ENCODE measurements at regions not wholly inside any gene's neighbourhood (a gene's known extent, or its start where the extent isn't known, plus 50 kb on each side); places are given as distances from the start of the nearest gene placed in this dataset.
"Not testable (repeated sequence)": the region's sequence is repeated elsewhere in the genome, so short reads cannot be mapped to it uniquely, and the experiment has no call there.

DNA sequence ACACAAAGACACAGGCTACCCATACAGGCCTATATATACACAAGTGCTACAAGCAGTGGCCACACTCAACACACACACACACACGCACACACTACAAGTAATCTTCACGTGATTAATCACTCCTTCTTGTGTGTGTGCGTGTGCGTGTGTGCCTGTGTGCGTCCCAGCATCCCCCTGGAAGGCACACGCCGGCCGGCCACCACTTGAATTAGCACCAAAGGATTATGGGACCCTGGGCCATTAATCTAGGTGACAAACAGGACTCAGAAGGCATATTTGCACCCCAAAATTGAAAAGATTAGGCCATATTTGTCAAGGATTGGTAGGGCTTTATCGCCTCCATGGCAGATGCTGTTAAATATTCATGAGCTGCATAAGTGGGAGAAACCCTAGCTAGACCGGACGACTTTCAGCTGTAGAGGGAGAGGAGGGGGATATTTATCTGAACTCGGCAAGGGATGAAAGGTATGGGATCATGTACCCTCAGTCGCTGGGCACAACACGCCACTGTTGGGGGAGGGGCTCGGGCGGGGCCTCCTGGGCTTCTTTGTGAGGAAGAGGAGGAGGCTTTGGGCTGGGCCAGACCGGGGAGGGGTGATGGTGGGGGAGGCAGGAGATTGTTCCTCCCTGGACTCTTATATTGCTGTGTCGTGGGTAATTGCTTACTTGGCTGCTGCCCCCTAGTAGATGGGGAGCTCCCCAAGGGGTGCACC lies 89.6 kb upstream of the LHX5 start:
- no peak for DNase-seq

DNA sequence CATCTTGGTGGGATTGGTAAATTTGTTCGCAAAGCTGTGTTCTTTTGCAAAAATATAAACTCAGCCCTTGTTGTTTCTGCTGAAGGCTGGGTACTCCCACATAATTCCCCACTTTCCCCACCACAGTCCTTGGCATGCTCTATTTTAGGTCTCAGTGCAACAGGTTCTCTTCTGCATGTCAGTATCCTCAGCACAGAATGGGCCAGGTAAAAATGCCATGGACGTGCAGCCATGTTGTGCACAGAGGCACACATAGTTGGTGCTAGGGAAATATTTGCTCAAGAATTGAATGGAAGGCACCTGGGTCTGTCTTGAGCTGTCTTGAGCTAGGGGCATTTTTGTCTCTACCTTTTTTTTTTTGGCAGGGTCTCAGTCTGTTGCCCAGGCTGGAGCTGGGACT lies 87.8 kb upstream of the LHX5 start:
- no peak for DNase-seq

DNA sequence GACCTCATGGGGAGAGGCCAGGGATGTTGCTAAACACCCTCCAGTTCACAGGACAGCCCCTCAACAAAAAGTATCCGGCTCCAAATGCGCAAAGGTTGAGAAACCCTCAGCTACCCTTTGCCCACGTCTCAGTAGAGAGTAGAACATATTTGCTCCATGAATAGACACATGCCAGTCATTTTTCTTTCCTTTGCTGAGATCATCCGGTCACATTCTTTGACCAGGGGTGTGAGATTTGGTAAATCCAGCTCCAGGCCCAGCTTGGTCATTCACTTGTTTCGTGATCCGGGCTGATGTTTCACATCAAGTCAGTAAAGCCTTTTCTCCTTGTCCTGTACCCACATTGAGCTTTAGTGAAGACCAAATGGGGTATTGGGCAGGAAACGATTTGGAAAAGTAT lies 83.6 kb upstream of the LHX5 start:
- no peak for DNase-seq

- DNase-seq: no peak
These were observed 81.1 kb upstream of the LHX5 start for GRCh38 chr12:113552760-113553159.

GRCh38 chr12:113551563-113551962 lies 79.9 kb upstream of the LHX5 start:
- DNase-seq: no peak

- no peak for DNase-seq
These were observed 76.8 kb upstream of the LHX5 start for GRCh38 chr12:113548467-113548866.

GRCh38 chr12:113546916-113547863 lies 75.5 kb upstream of the LHX5 start:
- DNase-seq: no peak

GRCh38 chr12:113537751-113538087 lies 66.0 kb upstream of the LHX5 start:
- DNase-seq: no peak

- no peak for DNase-seq
These were observed 65.5 kb upstream of the LHX5 start for GRCh38 chr12:113537046-113537750.

- no peak for DNase-seq
These were observed 63.4 kb upstream of the LHX5 start for GRCh38 chr12:113535100-113535499.

DNA sequence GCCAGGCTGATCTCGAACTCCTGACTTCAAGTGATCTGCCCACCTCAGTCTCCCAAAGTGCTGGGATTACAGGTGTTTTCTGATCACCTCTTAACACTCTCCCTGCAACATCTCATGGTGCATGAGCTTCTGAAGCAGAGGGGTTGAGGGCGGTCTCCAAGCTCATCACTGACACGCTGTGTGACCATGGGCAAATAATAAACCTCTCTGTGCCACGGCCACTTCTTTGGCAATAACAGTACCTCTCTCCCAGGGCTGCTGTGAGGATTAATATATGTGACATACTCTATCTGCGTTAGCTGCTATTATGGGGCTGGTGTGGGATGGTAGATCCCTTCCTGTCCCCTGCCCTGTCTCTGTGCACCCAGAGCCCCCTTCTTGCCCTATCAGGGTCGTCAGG lies 62.9 kb upstream of the LHX5 start:
- no peak for DNase-seq

DNA sequence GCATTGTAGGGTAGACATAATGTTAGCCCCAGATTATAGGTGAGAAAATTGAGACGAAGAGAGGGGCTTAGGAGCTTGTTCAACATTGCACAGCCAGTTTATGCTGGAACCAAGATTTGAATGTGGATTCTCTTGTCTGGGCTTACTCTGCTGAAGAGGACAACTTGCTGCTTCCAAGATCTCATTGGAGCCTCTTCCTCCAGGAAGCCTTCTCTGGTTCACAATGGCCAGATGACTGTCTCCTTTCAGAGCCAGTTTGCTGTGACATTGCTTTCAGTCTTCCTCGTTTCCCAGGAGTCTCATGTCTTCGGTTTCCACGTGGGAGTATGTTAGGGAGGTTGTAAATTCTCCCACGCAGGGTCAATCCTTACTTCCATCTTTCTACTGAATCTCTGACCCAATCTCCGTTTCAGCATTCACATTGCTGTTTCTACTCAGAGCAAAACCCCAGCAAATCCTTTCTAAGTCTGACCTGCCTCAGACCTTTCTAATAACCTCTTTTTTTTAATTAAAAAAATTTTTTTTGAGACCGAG lies 62.2 kb upstream of the LHX5 start:
- DNase-seq: no peak

DNA sequence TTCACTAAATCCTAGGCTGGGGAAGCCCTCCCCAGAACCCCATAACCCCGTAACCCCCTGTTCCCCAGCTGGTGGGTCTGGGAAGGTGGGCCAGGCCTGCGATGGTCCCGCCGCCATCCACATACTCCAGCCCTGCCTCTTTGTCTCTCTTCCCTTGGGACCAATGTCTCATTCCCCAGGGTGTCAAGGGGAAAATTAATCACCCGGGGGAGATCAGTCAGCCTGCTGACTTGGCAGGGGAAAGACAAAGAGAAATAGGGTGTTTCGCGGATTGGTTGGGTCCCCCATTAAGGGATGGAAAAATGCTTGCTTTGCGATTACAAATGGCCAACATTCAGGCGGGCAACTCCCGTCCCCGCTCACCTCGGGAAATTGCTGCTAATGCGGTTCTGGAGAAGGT lies 60.6 kb upstream of the LHX5 start:
- DNase-seq: no peak

DNA sequence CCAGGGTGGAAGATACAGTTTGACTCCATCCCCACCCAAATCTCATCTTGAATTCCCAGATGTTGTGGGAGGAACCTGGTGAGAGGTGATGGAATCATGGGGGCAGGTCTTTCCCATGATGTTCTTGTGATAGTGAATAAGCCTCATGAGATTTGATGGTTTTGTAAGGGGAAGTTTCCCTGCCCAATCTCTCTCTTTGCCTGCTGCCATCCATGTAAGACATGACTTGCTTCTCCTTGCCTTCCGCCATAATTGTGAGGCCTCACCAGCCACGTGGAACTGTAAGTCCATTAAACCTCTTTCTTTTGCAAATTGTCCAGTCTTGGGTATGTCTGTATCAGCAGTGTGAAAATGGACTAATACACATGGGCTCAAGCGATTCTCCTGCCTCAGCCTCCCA lies 59.4 kb upstream of the LHX5 start:
- not testable (repeated sequence) for DNase-seq

GRCh38 chr12:113528606-113529293 lies 57.1 kb upstream of the LHX5 start:
- DNase-seq: no peak

DNA sequence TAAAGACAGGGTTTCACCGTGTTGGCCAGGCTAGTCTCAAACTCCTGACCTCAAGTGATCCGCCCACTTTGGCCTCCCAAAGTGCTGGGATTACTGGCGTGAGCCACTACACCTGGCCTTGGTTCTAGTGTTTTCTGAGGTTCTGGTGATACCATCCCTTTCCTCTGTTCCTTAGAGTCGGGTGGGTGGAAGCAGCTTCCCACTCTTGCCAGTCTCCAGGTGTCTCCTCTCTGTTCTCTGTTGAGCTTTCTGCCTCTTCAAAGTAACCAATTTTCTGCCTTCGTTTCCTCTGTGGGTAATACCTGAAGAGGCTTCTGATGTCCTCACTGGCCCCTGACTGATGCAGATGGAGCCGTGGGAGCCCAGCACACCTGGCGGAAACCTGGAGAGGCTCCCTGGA lies 53.4 kb upstream of the LHX5 start:
- DNase-seq: no peak

DNA sequence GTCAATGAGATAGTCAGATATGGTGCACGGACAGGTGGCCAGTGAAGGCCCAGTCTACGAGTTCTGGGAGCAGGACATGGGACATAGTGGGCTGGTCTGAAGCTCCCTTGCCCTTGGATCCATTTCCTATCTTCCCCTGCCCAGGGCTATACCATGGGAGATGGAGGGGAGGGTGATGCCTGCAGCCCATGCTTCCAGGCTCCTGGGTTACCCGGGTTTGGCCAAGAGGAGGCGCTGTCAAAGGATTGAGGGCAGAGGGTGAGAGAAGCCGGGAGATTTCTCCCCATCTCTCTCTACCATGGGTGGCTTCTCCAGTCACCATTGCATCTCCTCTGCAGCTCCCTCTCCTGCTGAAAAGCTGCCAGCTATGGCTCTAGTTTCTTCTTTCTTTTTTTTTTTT lies 52.8 kb upstream of the LHX5 start:
- no peak for DNase-seq

- DNase-seq: no peak
These were observed 50.0 kb upstream of the LHX5 start for GRCh38 chr12:113521708-113522107.
